ENCODE measurements at regions not wholly inside any gene's neighbourhood (a gene's known extent, or its start where the extent isn't known, plus 50 kb on each side); places are given as distances from the start of the nearest gene placed in this dataset.

DNA sequence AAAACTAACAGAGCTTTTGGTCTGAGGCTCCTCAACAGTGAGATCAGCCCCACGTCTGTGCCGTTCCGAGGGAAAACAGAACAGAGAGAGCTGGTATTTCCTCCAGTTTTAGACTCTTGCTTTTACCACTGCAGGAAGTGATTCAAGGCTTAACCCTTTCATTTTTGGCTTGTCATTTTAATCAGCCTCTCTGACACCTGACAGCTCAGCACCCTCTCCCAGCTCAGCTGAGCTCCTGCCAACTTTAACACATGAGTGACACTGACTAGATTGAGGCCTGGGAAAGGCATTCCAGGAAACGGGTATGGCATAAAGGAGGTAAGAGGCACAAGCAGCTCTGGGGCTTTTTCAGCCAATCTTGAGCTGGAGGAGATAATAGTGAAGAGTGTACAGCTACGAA, 239.4 kb upstream of the SKOR2 start:
- no peak overlapping the region for H2AFZ ChIP-seq (ENCODE audit: insufficient read depth, low read depth, low read length, poor library complexity, severe bottlenecking)
- no peak for DNase-seq
- H3K27ac Mint-ChIP-seq, result no peak overlapping the region
- no peaks in the 10 kb centered on the region for H3K27me3 ChIP-seq (ENCODE audit: control insufficient read depth in 2 of 2, insufficient read depth in 2 of 2, low read length in 2 of 2)
- no peaks in the 10 kb centered on the region for H3K4me1 ChIP-seq (ENCODE audit: control insufficient read depth in 1 of 2, insufficient read depth in 2 of 2, low read length in 2 of 2)
- no peaks in the 10 kb centered on the region for H3K4me1 Mint-ChIP-seq
- no peak for TF ChIP-seq CTCF (IDR thresholded peaks at IDR 0.05)
- H3K9me3 Mint-ChIP-seq, result peaks cover 0 to 6% (median 2%) of the 10 kb centered on the region in 7 donors
- H3K36me3 Mint-ChIP-seq, result no peaks in the 10 kb centered on the region
- no peak overlapping the region for H3K9ac ChIP-seq (ENCODE audit: insufficient read depth, low read length, poor library complexity, severe bottlenecking)
- H3K9me3 ChIP-seq (replicated peaks in 1 of 2; ENCODE audit: control insufficient read depth in 1 of 2, insufficient read depth in 1 of 2, low read length in 2 of 2), result no peaks in the 10 kb centered on the region
- peaks cover 0 to 3% (median 0%) of the 10 kb centered on the region in 3 donors for H3K27me3 Mint-ChIP-seq (ENCODE audit: low read depth in 3 of 3)
- no peaks in the 10 kb centered on the region for H4K20me1 ChIP-seq (ENCODE audit: insufficient read depth, low read length)
- H3K4me3 Mint-ChIP-seq, result no peak overlapping the region
- H3K4me3 ChIP-seq (replicated peaks in 1 of 3; ENCODE audit: low read depth in 2 of 3, low read length in 3 of 3), result no peak overlapping the region
- 16% methylated on average over 4 of the region's 5 CpGs for WGBS (ENCODE audit: insufficient coverage)
- H3K27ac ChIP-seq (ENCODE audit: low read depth in 1 of 2, low read length in 2 of 2), result no peak overlapping the region
- H3K79me2 ChIP-seq (ENCODE audit: insufficient read depth, low read length), result no peaks in the 10 kb centered on the region
- intact Hi-C loops (cut with micrococcal nuclease), result no loop called here
- H3K36me3 ChIP-seq (replicated peaks in 1 of 2; ENCODE audit: control insufficient read depth in 1 of 2, insufficient read depth in 2 of 2, low read length in 2 of 2), result no peaks in the 10 kb centered on the region
- H3K4me2 ChIP-seq (replicated peaks; ENCODE audit: extremely low read depth, low read length, poor library complexity, severe bottlenecking), result no peak overlapping the region

GRCh38 chr18:47485221-47485797, 233.8 kb upstream of the SKOR2 start:
- TF ChIP-seq CTCF (IDR thresholded peaks at IDR 0.05), result no peak
- no peak overlapping the region for H2AFZ ChIP-seq (ENCODE audit: insufficient read depth, low read depth, low read length, poor library complexity, severe bottlenecking)
- Mint-ChIP-seq H3K27ac (peak overlapping the region in 1 of 7 donors; percentile 26), H3K4me3 (no peak overlapping the region), H3K36me3 (no peaks in the 10 kb centered on the region), H3K27me3 (ENCODE audit: low read depth in 3 of 3) (peaks cover 0 to 7% (median 4%) of the 10 kb centered on the region in 3 donors), H3K4me1 (no peaks in the 10 kb centered on the region), H3K9me3 (peaks cover 0 to 7% (median 2%) of the 10 kb centered on the region in 7 donors)
- H3K4me1 ChIP-seq (ENCODE audit: control insufficient read depth in 1 of 2, insufficient read depth in 2 of 2, low read length in 2 of 2), result no peaks in the 10 kb centered on the region
- no peak overlapping the region for H3K4me2 ChIP-seq (replicated peaks; ENCODE audit: extremely low read depth, low read length, poor library complexity, severe bottlenecking)
- DNase-seq, result no peak
- no peaks in the 10 kb centered on the region for H3K9me3 ChIP-seq (replicated peaks in 1 of 2; ENCODE audit: control insufficient read depth in 1 of 2, insufficient read depth in 1 of 2, low read length in 2 of 2)
- no peak overlapping the region for H3K27ac ChIP-seq (ENCODE audit: low read depth in 1 of 2, low read length in 2 of 2)
- H3K27me3 ChIP-seq (ENCODE audit: control insufficient read depth in 2 of 2, insufficient read depth in 2 of 2, low read length in 2 of 2), result no peaks in the 10 kb centered on the region
- no peak overlapping the region for H3K9ac ChIP-seq (ENCODE audit: insufficient read depth, low read length, poor library complexity, severe bottlenecking)
- H3K36me3 ChIP-seq (replicated peaks in 1 of 2; ENCODE audit: control insufficient read depth in 1 of 2, insufficient read depth in 2 of 2, low read length in 2 of 2), result no peaks in the 10 kb centered on the region
- H4K20me1 ChIP-seq (ENCODE audit: insufficient read depth, low read length), result no peaks in the 10 kb centered on the region
- intact Hi-C loops (cut with micrococcal nuclease), result no loop called here
- 75% methylated on average over 3 of the region's 5 CpGs for WGBS (ENCODE audit: insufficient coverage)
- no peaks in the 10 kb centered on the region for H3K79me2 ChIP-seq (ENCODE audit: insufficient read depth, low read length)
- no peak overlapping the region for H3K4me3 ChIP-seq (replicated peaks in 1 of 3; ENCODE audit: low read depth in 2 of 3, low read length in 3 of 3)
